Neuronal stem cell (in vitro differentiated cells): ENCODE measurements at regions not wholly inside any gene's neighbourhood (a gene's known extent, or its start where the extent isn't known, plus 50 kb on each side); places are given as distances from the start of the nearest gene placed in this dataset.
A peak's percentile ranks its signal among the peaks of the same experiment; 100 is the strongest.

Experiments
- DNase-seq: peaks from one replicate; pipeline ENCODE4 v3.0.0-alpha.2; 2013; ENCODE audit warnings: low spot score
- H2AFZ ChIP-seq: one replicate; pipeline ENCODE4 v1.6.1; 2013; ENCODE audit warnings: mild to moderate bottlenecking, low read length, inconsistent platforms
- H2AK5ac ChIP-seq: 2 replicates; pipeline ENCODE4 v1.6.1; 2013; ENCODE audit warnings: low read depth, mild to moderate bottlenecking, inconsistent platforms, low read length, moderate library complexity, mixed read lengths
- H2BK120ac ChIP-seq: 2 replicates; pipeline ENCODE4 v1.6.1; 2013; ENCODE audit warnings: low read depth, mild to moderate bottlenecking, inconsistent platforms, low read length, moderate library complexity, mixed read lengths
- H2BK12ac ChIP-seq: one replicate; pipeline ENCODE4 v1.6.1; 2013; ENCODE audit warnings: low read length, inconsistent platforms
- H2BK15ac ChIP-seq: 2 replicates; pipeline ENCODE4 v1.6.1; 2013; ENCODE audit warnings: mild to moderate bottlenecking, low read length, inconsistent platforms, mixed read lengths
- H2BK5ac ChIP-seq: one replicate; pipeline ENCODE4 v1.6.1; 2013; ENCODE audit warnings: inconsistent platforms, mild to moderate bottlenecking, low read length, moderate library complexity
- H3K14ac ChIP-seq: one replicate; pipeline ENCODE4 v1.6.1; 2013; ENCODE audit warnings: low read length, inconsistent platforms
- H3K18ac ChIP-seq: 2 replicates; pipeline ENCODE4 v1.6.1; 2013; ENCODE audit warnings: low read length, inconsistent platforms
- H3K23ac ChIP-seq: 2 replicates; pipeline ENCODE4 v1.6.1; 2013; ENCODE audit warnings: low read depth, mild to moderate bottlenecking, mixed read lengths, low read length, inconsistent platforms; ENCODE audit not compliant: poor library complexity
- H3K27ac ChIP-seq: replicated peaks from 3 replicates; pipeline ENCODE4 v1.5.1; 2013; ENCODE audit warnings: low read length, inconsistent platforms
- H3K27me3 ChIP-seq, 3 experiments: 2 replicates each; pipeline ENCODE4 v1.6.1; 2013; ENCODE audit warnings: low read length in 3 of 3, mild to moderate bottlenecking in 2 of 3, inconsistent platforms in 1 of 3, low read depth in 1 of 3, mixed read lengths in 1 of 3, moderate library complexity in 1 of 3; ENCODE audit not compliant: control insufficient read depth in 3 of 3, insufficient read depth in 3 of 3
- H3K36me3 ChIP-seq, 2 donors: replicated peaks in 1 of 2; 2 replicates each; pipeline ENCODE4 v1.6.1; 2013; ENCODE audit warnings: low read length in 2 of 2; ENCODE audit not compliant: control insufficient read depth in 2 of 2, insufficient read depth in 2 of 2
- H3K4ac ChIP-seq: 2 replicates; pipeline ENCODE4 v1.6.1; 2013; ENCODE audit warnings: inconsistent platforms, mild to moderate bottlenecking, low read length, moderate library complexity
- H3K4me1 ChIP-seq, 2 donors: 1 replicate in 1 of 2; 2 replicates in 1 of 2; pipeline ENCODE4 v1.6.1; 2013; ENCODE audit warnings: low read length in 2 of 2, low read depth in 1 of 2; ENCODE audit not compliant: control insufficient read depth in 2 of 2, insufficient read depth in 1 of 2
- H3K4me2 ChIP-seq: one replicate; pipeline ENCODE4 v1.6.1; 2013; ENCODE audit warnings: mild to moderate bottlenecking, low read length, inconsistent platforms; ENCODE audit not compliant: insufficient read depth, poor library complexity, severe bottlenecking
- H3K4me3 ChIP-seq, 2 donors: 2 replicates each; pipeline ENCODE4 v1.5.1; 2013; ENCODE audit warnings: low read length in 2 of 2, mild to moderate bottlenecking in 2 of 2, inconsistent platforms in 1 of 2, moderate library complexity in 1 of 2
- H3K79me1 ChIP-seq: one replicate; pipeline ENCODE4 v1.6.1; 2013; ENCODE audit warnings: low read depth, mild to moderate bottlenecking, inconsistent platforms, low read length, moderate library complexity
- H3K9ac ChIP-seq: one replicate; pipeline ENCODE4 v1.6.1; 2013; ENCODE audit warnings: mild to moderate bottlenecking, low read depth, low read length, inconsistent platforms; ENCODE audit not compliant: poor library complexity
- H3K9me3 ChIP-seq, 2 donors: replicated peaks in 1 of 2; 2 replicates each; pipeline versions ENCODE3 to v1.6.1; 2013; ENCODE audit warnings: low read length in 2 of 2, mild to moderate bottlenecking in 2 of 2, inconsistent platforms in 1 of 2, low read depth in 1 of 2, mixed read lengths in 1 of 2, moderate library complexity in 1 of 2; ENCODE audit not compliant: control insufficient read depth in 2 of 2, insufficient read depth in 1 of 2
- H4K8ac ChIP-seq: one replicate; pipeline ENCODE4 v1.6.1; 2013; ENCODE audit warnings: low read depth, mild to moderate bottlenecking, inconsistent platforms, low read length, moderate library complexity
- H4K91ac ChIP-seq: one replicate; pipeline ENCODE4 v1.6.1; 2013; ENCODE audit warnings: low read length, low read depth, mild to moderate bottlenecking, inconsistent platforms; ENCODE audit not compliant: poor library complexity
- WGBS, 2 donors: extraction: QIAGEN DNeasy Blood & Tissue Kit; methylation state at CpG; one replicate each; pipeline ENCODE4 v1.1.7; 2013; ENCODE audit warnings: missing lambda C conversion rate in 2 of 2, mixed read lengths in 1 of 2; ENCODE audit not compliant: insufficient read length in 2 of 2, insufficient replicate concordance in 1 of 2; ENCODE audit errors: extremely low coverage in 2 of 2; 5-methylcytosine and 5-hydroxymethylcytosine counted together

DNA sequence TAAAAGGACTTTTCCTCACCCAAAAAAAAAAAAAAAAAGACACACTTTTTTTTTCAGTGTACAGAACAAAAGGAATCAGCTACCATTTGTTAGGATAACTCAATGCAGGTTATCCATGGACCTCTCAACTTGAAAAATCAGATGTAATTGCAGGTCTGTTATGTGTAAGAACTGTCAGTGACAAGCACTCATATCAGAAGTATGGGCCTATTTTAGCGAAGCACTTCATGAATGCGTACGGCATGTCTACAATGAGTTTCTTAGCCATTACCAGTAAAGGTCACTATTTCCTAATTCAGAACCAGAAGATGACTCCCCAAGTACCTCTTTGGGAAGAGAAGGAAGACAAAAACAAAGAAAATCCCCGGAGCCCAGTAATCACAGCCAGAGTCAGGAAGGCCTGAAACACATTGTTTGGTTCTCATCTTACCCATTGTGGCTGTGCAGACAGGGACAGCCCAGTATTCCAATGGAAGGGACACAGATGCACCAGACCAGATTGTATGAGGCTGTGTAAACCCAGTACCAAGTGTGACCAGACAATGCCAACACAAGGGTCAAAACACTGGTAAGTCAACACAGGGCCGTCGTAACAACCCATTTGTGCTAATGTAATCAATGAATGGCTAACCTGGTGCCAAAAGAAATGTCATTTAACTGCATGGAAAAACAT lies 188.0 kb downstream of the PMP22 start:
- no peak overlapping the region for H3K4me3 ChIP-seq
- H3K23ac ChIP-seq: no peak overlapping the region
- H3K18ac ChIP-seq: no peak overlapping the region
- peaks cover 0 to 4% of the 10 kb centered on the region in 2 donors for H3K4me1 ChIP-seq
- no peaks in the 10 kb centered on the region for H3K27me3 ChIP-seq
- H3K4me2 ChIP-seq: no peak overlapping the region
- no peak overlapping the region for H3K14ac ChIP-seq
- H3K9ac ChIP-seq: no peak overlapping the region
- H4K8ac ChIP-seq: no peak overlapping the region
- H2BK5ac ChIP-seq: no peak overlapping the region
- H3K36me3 ChIP-seq: no peaks in the 10 kb centered on the region
- no peaks in the 10 kb centered on the region for H3K9me3 ChIP-seq
- H4K91ac ChIP-seq: no peak overlapping the region
- peak overlapping the region; percentile 17 for H2AFZ ChIP-seq
- no peak overlapping the region for H2BK15ac ChIP-seq
- no peak overlapping the region for H2BK120ac ChIP-seq
- no CpG with 5 or more reads among the region's 6 CpGs for WGBS, 2 donors
- no peaks in the 10 kb centered on the region for H3K79me1 ChIP-seq
- H2BK12ac ChIP-seq: no peak overlapping the region
- no peak for DNase-seq
- no peak overlapping the region for H2AK5ac ChIP-seq
- no peak overlapping the region for H3K4ac ChIP-seq
- no peak overlapping the region for H3K27ac ChIP-seq

GRCh38 chr17:15051933-15052332 lies 213.2 kb downstream of the PMP22 start:
- H2AK5ac ChIP-seq: no peak overlapping the region
- H2AFZ ChIP-seq: no peak overlapping the region
- H3K4ac ChIP-seq: no peak overlapping the region
- peaks cover 3% of the 10 kb centered on the region in 2 donors for H3K4me1 ChIP-seq
- no peaks in the 10 kb centered on the region for H3K79me1 ChIP-seq
- H3K27me3 ChIP-seq: no peaks in the 10 kb centered on the region
- H3K36me3 ChIP-seq: no peaks in the 10 kb centered on the region
- no peak overlapping the region for H3K14ac ChIP-seq
- H2BK120ac ChIP-seq: no peak overlapping the region
- H2BK12ac ChIP-seq: no peak overlapping the region
- no peak overlapping the region for H3K9ac ChIP-seq
- no CpG with 5 or more reads among the region's 4 CpGs for WGBS, 2 donors
- H4K8ac ChIP-seq: no peak overlapping the region
- H3K23ac ChIP-seq: no peak overlapping the region
- no peak overlapping the region for H2BK5ac ChIP-seq
- no peak overlapping the region for H3K27ac ChIP-seq
- H3K9me3 ChIP-seq: no peaks in the 10 kb centered on the region
- H3K4me2 ChIP-seq: no peak overlapping the region
- no peak overlapping the region for H2BK15ac ChIP-seq
- H3K4me3 ChIP-seq: no peak overlapping the region
- no peak overlapping the region for H3K18ac ChIP-seq
- H4K91ac ChIP-seq: no peak overlapping the region
- no peak for DNase-seq

DNA sequence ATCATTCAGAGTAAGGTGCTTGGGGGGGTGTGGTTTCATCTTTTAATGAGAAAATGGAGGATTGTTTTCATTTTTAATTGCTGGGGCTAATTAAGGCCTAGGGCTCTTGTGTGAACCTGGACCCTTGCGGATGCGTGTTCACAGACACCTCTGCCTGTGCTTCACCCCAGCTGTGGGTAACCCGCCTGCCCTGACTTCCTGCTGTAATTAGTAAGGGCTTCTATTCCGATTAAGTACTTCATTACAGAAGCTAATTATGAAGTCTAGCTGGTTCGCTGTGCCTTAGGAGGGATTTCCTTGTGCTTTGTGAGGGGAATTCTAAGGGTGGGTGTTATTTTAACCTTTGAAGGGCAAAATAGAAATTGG lies 215.3 kb downstream of the PMP22 start:
- no peak overlapping the region for H4K8ac ChIP-seq
- H2BK120ac ChIP-seq: no peak overlapping the region
- no peak overlapping the region for H4K91ac ChIP-seq
- H3K9me3 ChIP-seq: no peaks in the 10 kb centered on the region
- no peak overlapping the region for H2BK12ac ChIP-seq
- no peak overlapping the region for H2AFZ ChIP-seq
- H3K18ac ChIP-seq: no peak overlapping the region
- no peak overlapping the region for H3K4me3 ChIP-seq
- WGBS, 2 donors: no CpG with 5 or more reads among the region's 5 CpGs
- no peaks in the 10 kb centered on the region for H3K79me1 ChIP-seq
- H3K9ac ChIP-seq: no peak overlapping the region
- H3K4me1 ChIP-seq: peaks cover 3% of the 10 kb centered on the region in 2 donors
- no peak overlapping the region for H3K14ac ChIP-seq
- H2BK5ac ChIP-seq: no peak overlapping the region
- no peak overlapping the region for H3K27ac ChIP-seq
- H3K23ac ChIP-seq: no peak overlapping the region
- no peaks in the 10 kb centered on the region for H3K27me3 ChIP-seq
- no peak overlapping the region for H3K4ac ChIP-seq
- no peak overlapping the region for H2AK5ac ChIP-seq
- no peak overlapping the region for H2BK15ac ChIP-seq
- no peak for DNase-seq
- no peaks in the 10 kb centered on the region for H3K36me3 ChIP-seq
- no peak overlapping the region for H3K4me2 ChIP-seq

GRCh38 chr17:15048933-15049794 lies 216.0 kb downstream of the PMP22 start:
- no peak overlapping the region for H2BK15ac ChIP-seq
- no peak overlapping the region for H4K8ac ChIP-seq
- no peak overlapping the region for H3K9ac ChIP-seq
- no peak overlapping the region for H3K4ac ChIP-seq
- no peak overlapping the region for H3K14ac ChIP-seq
- H3K4me3 ChIP-seq: no peak overlapping the region
- no peak overlapping the region for H3K23ac ChIP-seq
- no peak overlapping the region for H4K91ac ChIP-seq
- no peak overlapping the region for H2AK5ac ChIP-seq
- H3K9me3 ChIP-seq: no peaks in the 10 kb centered on the region
- H3K4me1 ChIP-seq: peaks cover 3% of the 10 kb centered on the region in 2 donors
- peak overlapping the region; percentile 33 for H2AFZ ChIP-seq
- no peak overlapping the region for H3K4me2 ChIP-seq
- no peak overlapping the region for H2BK12ac ChIP-seq
- H3K27me3 ChIP-seq: no peaks in the 10 kb centered on the region
- no peak overlapping the region for H2BK120ac ChIP-seq
- DNase-seq: no peak
- WGBS, 2 donors: no CpG with 5 or more reads among the region's 6 CpGs
- H3K79me1 ChIP-seq: no peaks in the 10 kb centered on the region
- no peak overlapping the region for H2BK5ac ChIP-seq
- no peak overlapping the region for H3K18ac ChIP-seq
- H3K27ac ChIP-seq: no peak overlapping the region
- H3K36me3 ChIP-seq: no peaks in the 10 kb centered on the region
